H1 (cell line): ENCODE measurements at regions not wholly inside any gene's neighbourhood (a gene's known extent, or its start where the extent isn't known, plus 50 kb on each side); places are given as distances from the start of the nearest gene placed in this dataset.

Experiments
- GABPA ChIP-seq: IDR thresholded peaks from 2 replicates; pipeline ENCODE4 v1.6.1; 2011; ENCODE audit warnings: mild to moderate bottlenecking, low read length, moderate library complexity, borderline replicate concordance; ENCODE audit not compliant: insufficient read depth
- HDAC6 ChIP-seq: IDR thresholded peaks from one replicate; pipeline ENCODE4 v1.7.1; 2012; ENCODE audit warnings: low read depth, mild to moderate bottlenecking, inconsistent platforms, low read length, moderate library complexity
- JUND ChIP-seq: IDR thresholded peaks from 2 replicates; pipeline ENCODE4 v1.6.1; 2011; ENCODE audit warnings: mild to moderate bottlenecking, improper control_type of control experiment, low read length
- KDM4A ChIP-seq: IDR thresholded peaks from one replicate; pipeline ENCODE4 v1.7.1; 2012; ENCODE audit warnings: low read depth, mild to moderate bottlenecking, moderate library complexity, low read length, inconsistent platforms; ENCODE audit not compliant: severe bottlenecking
- SIN3A ChIP-seq, 2 experiments: IDR thresholded peaks in 1 of 2; conservative IDR thresholded peaks in 1 of 2; 2 replicates each; pipeline ENCODE4 v1.6.1; 2011 to 2012; ENCODE audit warnings: low read length in 2 of 2, improper control_type of control experiment in 1 of 2, low read depth in 1 of 2, mild to moderate bottlenecking in 1 of 2
- SP1 ChIP-seq: IDR thresholded peaks from 2 replicates; pipeline ENCODE4 v1.6.1; 2011; ENCODE audit warnings: low read depth, low read length
- TF ChIP-seq, protein P1 (sequence below): IDR thresholded peaks from 2 replicates; pipeline ENCODE4 v1.6.1; 2011; ENCODE audit warnings: low read length, improper control_type of control experiment

DNA sequence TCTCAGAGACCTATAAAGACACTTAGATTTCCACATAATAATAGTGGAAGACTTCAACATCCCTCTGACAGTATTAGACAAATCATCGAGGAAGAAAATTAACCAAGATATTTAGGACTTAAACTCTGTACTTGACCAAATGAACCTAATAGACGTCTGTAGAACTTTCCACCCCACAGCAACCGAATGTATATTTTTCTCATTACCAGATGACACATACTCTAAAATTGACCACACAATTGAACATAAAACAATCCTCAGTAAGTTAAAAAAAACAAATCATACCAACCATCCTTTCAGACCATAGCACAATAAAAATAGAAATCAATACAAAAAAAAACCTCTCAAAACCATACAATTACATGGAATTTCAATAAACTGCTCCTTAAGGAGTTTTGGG lies 201.0 kb downstream of the POSTN start (continued):
- TF ChIP-seq, protein P1, sequence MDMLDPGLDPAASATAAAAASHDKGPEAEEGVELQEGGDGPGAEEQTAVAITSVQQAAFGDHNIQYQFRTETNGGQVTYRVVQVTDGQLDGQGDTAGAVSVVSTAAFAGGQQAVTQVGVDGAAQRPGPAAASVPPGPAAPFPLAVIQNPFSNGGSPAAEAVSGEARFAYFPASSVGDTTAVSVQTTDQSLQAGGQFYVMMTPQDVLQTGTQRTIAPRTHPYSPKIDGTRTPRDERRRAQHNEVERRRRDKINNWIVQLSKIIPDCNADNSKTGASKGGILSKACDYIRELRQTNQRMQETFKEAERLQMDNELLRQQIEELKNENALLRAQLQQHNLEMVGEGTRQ = no peak
- TF ChIP-seq SIN3A (conservative IDR thresholded peaks at IDR 0.05 in 1 of 2, IDR thresholded peaks at IDR 0.05 in 1 of 2; ENCODE audit: low read depth in 1 of 2, low read length in 2 of 2) (no peak), GABPA (no peak), HDAC6 (no peak), JUND (no peak), KDM4A (no peak), SP1 (no peak)
